ENCODE measurements at regions not wholly inside any gene's neighbourhood (a gene's known extent, or its start where the extent isn't known, plus 50 kb on each side); places are given as distances from the start of the nearest gene placed in this dataset.

DNA sequence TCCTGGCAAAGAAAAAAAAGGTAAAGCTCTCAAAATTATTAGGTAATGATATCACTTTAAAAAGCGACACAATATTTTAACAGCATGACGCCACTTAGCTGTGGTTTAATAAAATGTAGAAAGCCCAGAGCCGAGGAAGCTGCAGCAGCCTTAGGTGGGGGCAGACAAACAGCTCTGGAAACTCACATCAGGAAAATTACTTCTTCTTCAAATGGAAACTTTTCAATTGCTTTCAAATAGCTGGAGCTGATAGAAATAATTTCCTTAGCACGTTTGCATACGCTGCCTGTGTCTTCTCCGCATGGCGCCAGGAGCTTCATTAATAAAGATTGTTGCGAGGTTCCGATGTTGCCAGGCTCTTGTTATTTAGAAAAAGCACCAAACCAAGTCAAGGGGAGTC lies 835.3 kb upstream of the EEF2KMT start:
- TF ChIP-seq, protein P1, sequence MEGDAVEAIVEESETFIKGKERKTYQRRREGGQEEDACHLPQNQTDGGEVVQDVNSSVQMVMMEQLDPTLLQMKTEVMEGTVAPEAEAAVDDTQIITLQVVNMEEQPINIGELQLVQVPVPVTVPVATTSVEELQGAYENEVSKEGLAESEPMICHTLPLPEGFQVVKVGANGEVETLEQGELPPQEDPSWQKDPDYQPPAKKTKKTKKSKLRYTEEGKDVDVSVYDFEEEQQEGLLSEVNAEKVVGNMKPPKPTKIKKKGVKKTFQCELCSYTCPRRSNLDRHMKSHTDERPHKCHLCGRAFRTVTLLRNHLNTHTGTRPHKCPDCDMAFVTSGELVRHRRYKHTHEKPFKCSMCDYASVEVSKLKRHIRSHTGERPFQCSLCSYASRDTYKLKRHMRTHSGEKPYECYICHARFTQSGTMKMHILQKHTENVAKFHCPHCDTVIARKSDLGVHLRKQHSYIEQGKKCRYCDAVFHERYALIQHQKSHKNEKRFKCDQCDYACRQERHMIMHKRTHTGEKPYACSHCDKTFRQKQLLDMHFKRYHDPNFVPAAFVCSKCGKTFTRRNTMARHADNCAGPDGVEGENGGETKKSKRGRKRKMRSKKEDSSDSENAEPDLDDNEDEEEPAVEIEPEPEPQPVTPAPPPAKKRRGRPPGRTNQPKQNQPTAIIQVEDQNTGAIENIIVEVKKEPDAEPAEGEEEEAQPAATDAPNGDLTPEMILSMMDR (IDR thresholded peaks at IDR 0.05) = no peak
- TF ChIP-seq POLR2A (IDR thresholded peaks at IDR 0.05) = no peak
- no peak for TF ChIP-seq POLR2AphosphoS5 (IDR thresholded peaks at IDR 0.05)
